Epithelial cell of proximal tubule (primary cell): ENCODE measurements at regions not wholly inside any gene's neighbourhood (a gene's known extent, or its start where the extent isn't known, plus 50 kb on each side); places are given as distances from the start of the nearest gene placed in this dataset.

ENCODE experiments used
- DNase-seq: peaks from one replicate; pipeline ENCODE4 v3.0.0-alpha.2; 2011; ENCODE audit warnings: low read depth
- H3K4me3 ChIP-seq: 2 replicates; pipeline ENCODE4 v1.5.1; 2011; ENCODE audit warnings: low read depth, mild to moderate bottlenecking, low read length
- CTCF ChIP-seq: conservative IDR thresholded peaks from 2 replicates; pipeline ENCODE4 v1.5.1; 2012; ENCODE audit warnings: low read depth, mild to moderate bottlenecking, low read length

GRCh38 chr15:38886315-38887163, 321.9 kb upstream of the RASGRP1 start:
- TF ChIP-seq CTCF: no peak
- DNase-seq: peak; percentile 57
- no peak overlapping the region for H3K4me3 ChIP-seq

GRCh38 chr15:38888701-38889221, 324.1 kb upstream of the RASGRP1 start:
- DNase-seq: no peak
- TF ChIP-seq CTCF: no peak

GRCh38 chr15:38890194-38890593, 325.6 kb upstream of the RASGRP1 start:
- no peak for TF ChIP-seq CTCF
- H3K4me3 ChIP-seq: no peak overlapping the region

More at GRCh38 chr15:38888701-38889221, 324.1 kb upstream of the RASGRP1 start:
- H3K4me3 ChIP-seq: no peak overlapping the region

GRCh38 chr15:38893925-38894242, 329.3 kb upstream of the RASGRP1 start:
- TF ChIP-seq CTCF: no peak
- H3K4me3 ChIP-seq: no peak overlapping the region
- DNase-seq: no peak

More at GRCh38 chr15:38890194-38890593, 325.6 kb upstream of the RASGRP1 start:
- no peak for DNase-seq

- no peak for TF ChIP-seq CTCF
- no peak overlapping the region for H3K4me3 ChIP-seq
- peak; percentile 99 for DNase-seq
Measured at GRCh38 chr15:38894243-38894948, 329.8 kb upstream of the RASGRP1 start.

- H3K4me3 ChIP-seq: no peak overlapping the region
- TF ChIP-seq CTCF: no peak
- DNase-seq: no peak
Measured at GRCh38 chr15:38895326-38896255, 331.0 kb upstream of the RASGRP1 start.
